OCI-LY1 (cell line): ENCODE measurements at regions not wholly inside any gene's neighbourhood (a gene's known extent, or its start where the extent isn't known, plus 50 kb on each side); places are given as distances from the start of the nearest gene placed in this dataset.

Source experiments
- H2AFZ ChIP-seq: fragments of 200-600 bp; sonication (generic), shearing (Covaris generic); 2 replicates; pipeline ENCODE4 v1.6.0; 2014; ENCODE audit warnings: antibody characterized with exemption, mild to moderate bottlenecking, low read length
- H3F3A ChIP-seq: fragments of 200-600 bp; sonication (generic), shearing (Covaris generic); 2 replicates; pipeline ENCODE4 v1.6.0; 2014; ENCODE audit warnings: mild to moderate bottlenecking, antibody characterized with exemption, low read length, moderate library complexity; ENCODE audit not compliant: insufficient read depth
- H3K27ac ChIP-seq: fragments of 200-600 bp; sonication (generic); 2 replicates; pipeline ENCODE4 v1.5.1; 2014; ENCODE audit warnings: low read length, mixed run types, mild to moderate bottlenecking, low read depth; ENCODE audit not compliant: poor library complexity, severe bottlenecking
- H3K27me3 ChIP-seq: fragments of 200-600 bp; sonication (generic); 2 replicates; pipeline ENCODE4 v1.6.0; 2014; ENCODE audit warnings: antibody characterized with exemption, mild to moderate bottlenecking, low read length, moderate library complexity; ENCODE audit not compliant: insufficient read depth
- H3K36me3 ChIP-seq: fragments of 200-600 bp; sonication (generic); 2 replicates; pipeline ENCODE4 v1.6.1; 2014; ENCODE audit warnings: mild to moderate bottlenecking, antibody characterized with exemption, low read length, moderate library complexity, mixed read lengths; ENCODE audit not compliant: insufficient read depth
- H3K4me1 ChIP-seq: fragments of 200-600 bp; sonication (generic); 2 replicates; pipeline ENCODE4 v1.5.1; 2014; ENCODE audit warnings: mild to moderate bottlenecking, low read length, moderate library complexity; ENCODE audit not compliant: insufficient read depth, severe bottlenecking
- H3K4me2 ChIP-seq: fragments of 200-600 bp; sonication (generic), shearing (Covaris generic); 2 replicates; pipeline ENCODE4 v1.6.1; 2014; ENCODE audit warnings: low read length
- H3K4me3 ChIP-seq: fragments of 200-600 bp; sonication (generic); 2 replicates; pipeline ENCODE4 v1.5.1; 2014; ENCODE audit warnings: low read length, low read depth, mild to moderate bottlenecking, mixed read lengths; ENCODE audit not compliant: poor library complexity, severe bottlenecking
- H3K79me2 ChIP-seq: fragments of 200-600 bp; shearing (Covaris generic); 2 replicates; pipeline ENCODE4 v1.6.1; 2016; ENCODE audit warnings: mixed run types, low read length, mixed read lengths; ENCODE audit not compliant: insufficient read depth
- H3K9ac ChIP-seq: fragments of 200-600 bp; sonication (generic), shearing (Covaris generic); 2 replicates; pipeline ENCODE4 v1.6.1; 2014; ENCODE audit warnings: mild to moderate bottlenecking, low read length, mixed read lengths
- H3K9me2 ChIP-seq: fragments of 200-600 bp; sonication (generic), shearing (Covaris generic); 2 replicates; pipeline ENCODE4 v1.6.1; 2014; ENCODE audit warnings: low read depth, mild to moderate bottlenecking, low read length, mixed read lengths
- H3K9me3 ChIP-seq: fragments of 200-600 bp; shearing (Covaris generic); 2 replicates; pipeline ENCODE4 v1.6.1; 2014; ENCODE audit warnings: low read length, mixed read lengths
- H4K20me1 ChIP-seq: fragments of 200-600 bp; sonication (generic), shearing (Covaris generic); 2 replicates; pipeline ENCODE4 v1.6.0; 2016; ENCODE audit warnings: mild to moderate bottlenecking, low read length; ENCODE audit not compliant: insufficient read depth
- CTCF ChIP-seq: fragments of 200-600 bp; sonication (generic), shearing (Covaris generic); IDR thresholded peaks from 2 replicates; pipeline ENCODE4 v1.5.1; 2017; ENCODE audit warnings: mild to moderate bottlenecking, antibody characterized with exemption, low read length, moderate library complexity, mixed read lengths
- EZH2 ChIP-seq: fragments of 200-600 bp; sonication (generic), shearing (Covaris generic); IDR thresholded peaks from 2 replicates; pipeline ENCODE4 v1.8.0; 2017; ENCODE audit warnings: borderline replicate concordance, mixed run types, mild to moderate bottlenecking, antibody characterized with exemption, low read length, moderate library complexity, mixed read lengths

- no peak overlapping the region for H3K4me3 ChIP-seq
- H3K4me2 ChIP-seq: no peak overlapping the region
- no peak overlapping the region for H3K27ac ChIP-seq
- no peaks in the 10 kb centered on the region for H3K9me2 ChIP-seq
- no peaks in the 10 kb centered on the region for H3K79me2 ChIP-seq
- H4K20me1 ChIP-seq: no peaks in the 10 kb centered on the region
- H3K9me3 ChIP-seq: no peaks in the 10 kb centered on the region
- no peaks in the 10 kb centered on the region for H3K36me3 ChIP-seq
- no peaks in the 10 kb centered on the region for H3K4me1 ChIP-seq
- no peak for TF ChIP-seq CTCF
- no peak for TF ChIP-seq EZH2
- H3K9ac ChIP-seq: no peak overlapping the region
- no peaks in the 10 kb centered on the region for H3K27me3 ChIP-seq
- no peaks in the 10 kb centered on the region for H3F3A ChIP-seq
- no peak overlapping the region for H2AFZ ChIP-seq
Observed at GRCh38 chr18:61616111-61616610, 276.6 kb downstream of the RNF152 start.

GRCh38 chr18:61612517-61612916 lies 279.3 kb downstream of the CDH20 start:
- no peaks in the 10 kb centered on the region for H3K27me3 ChIP-seq
- no peaks in the 10 kb centered on the region for H3K9me2 ChIP-seq
- H2AFZ ChIP-seq: no peak overlapping the region
- no peaks in the 10 kb centered on the region for H3K79me2 ChIP-seq
- no peak overlapping the region for H3K4me3 ChIP-seq
- no peaks in the 10 kb centered on the region for H3F3A ChIP-seq
- H3K9ac ChIP-seq: no peak overlapping the region
- no peak overlapping the region for H3K4me2 ChIP-seq
- H4K20me1 ChIP-seq: no peaks in the 10 kb centered on the region
- TF ChIP-seq EZH2: no peak
- TF ChIP-seq CTCF: peak; percentile 21; the same call in 1 of the 2 replicates
- no peaks in the 10 kb centered on the region for H3K4me1 ChIP-seq
- H3K9me3 ChIP-seq: no peaks in the 10 kb centered on the region
- H3K27ac ChIP-seq: no peak overlapping the region
- H3K36me3 ChIP-seq: no peaks in the 10 kb centered on the region

GRCh38 chr18:61609131-61609530 lies 275.9 kb downstream of the CDH20 start:
- Histone ChIP-seq H3K27ac (no peak overlapping the region), H3K4me3 (no peak overlapping the region), H3K27me3 (no peaks in the 10 kb centered on the region), H3K9ac (no peak overlapping the region), H3K4me2 (no peak overlapping the region), H3K9me3 (no peaks in the 10 kb centered on the region), H3K4me1 (no peaks in the 10 kb centered on the region), H3K79me2 (no peaks in the 10 kb centered on the region), H4K20me1 (no peaks in the 10 kb centered on the region), H3K36me3 (no peaks in the 10 kb centered on the region), H3K9me2 (no peaks in the 10 kb centered on the region), H3F3A (no peaks in the 10 kb centered on the region), H2AFZ (no peak overlapping the region)
- no peak for TF ChIP-seq CTCF
- no peak for TF ChIP-seq EZH2
